OCI-LY3 (cell line): ENCODE measurements at regions not wholly inside any gene's neighbourhood (a gene's known extent, or its start where the extent isn't known, plus 50 kb on each side); places are given as distances from the start of the nearest gene placed in this dataset.

Experiments used
- H2AFZ ChIP-seq: fragments of 200-600, 300-600 bp; shearing (Covaris generic); 2 replicates; pipeline ENCODE4 v1.6.0; 2014; ENCODE audit warnings: antibody characterized with exemption, low read depth, low read length
- H3K27ac ChIP-seq: fragments of 200-600, 300-600 bp; sonication (generic); 2 replicates; pipeline ENCODE4 v1.5.1; 2014; ENCODE audit warnings: mild to moderate bottlenecking, low read length, moderate library complexity, mixed read lengths
- H3K27me3 ChIP-seq: fragments of 200-600, 300-600 bp; sonication (generic); 2 replicates; pipeline ENCODE4 v1.6.1; 2014; ENCODE audit warnings: low read depth, low read length, mixed read lengths
- H3K36me3 ChIP-seq: fragments of 200-600, 300-600 bp; sonication (generic); replicated peaks from 2 replicates; pipeline ENCODE3; 2014; ENCODE audit warnings: low read depth, low read length, mixed read lengths
- H3K4me1 ChIP-seq: fragments of 300-600, 200-600 bp; sonication (generic); 2 replicates; pipeline ENCODE4 v1.6.1; 2014; ENCODE audit warnings: low read length, mixed read lengths
- H3K4me2 ChIP-seq: fragments of 200-600, 300-600 bp; sonication (generic); 2 replicates; pipeline ENCODE4 v1.6.1; 2014; ENCODE audit warnings: low read length, mixed read lengths
- H3K4me3 ChIP-seq: fragments of 300-600, 200-600 bp; sonication (generic); 2 replicates; pipeline ENCODE4 v1.5.1; 2014; ENCODE audit warnings: antibody characterized with exemption, mild to moderate bottlenecking, low read length, moderate library complexity
- H3K79me2 ChIP-seq: fragments of 300-600, 200-600 bp; shearing (Covaris generic); 2 replicates; pipeline ENCODE4 v1.6.1; 2014; ENCODE audit warnings: mild to moderate bottlenecking, low read length, mixed read lengths
- H3K9ac ChIP-seq: fragments of 300-600, 200-600 bp; shearing (Covaris generic); 2 replicates; pipeline ENCODE4 v1.6.0; 2014; ENCODE audit warnings: mild to moderate bottlenecking, low read length, moderate library complexity
- H3K9me3 ChIP-seq: fragments of 200-600, 300-600 bp; shearing (Covaris generic); 2 replicates; pipeline ENCODE4 v1.6.1; 2014; ENCODE audit warnings: low read length, mixed read lengths; ENCODE audit not compliant: insufficient read depth
- H4K20me1 ChIP-seq: fragments of 200-600, 300-600 bp; sonication (generic); 2 replicates; pipeline ENCODE4 v1.6.1; 2016; ENCODE audit warnings: low read length, mixed read lengths; ENCODE audit not compliant: insufficient read depth
- CTCF ChIP-seq: fragments of 200-600, 300-600 bp; sonication (generic); IDR thresholded peaks from 2 replicates; pipeline ENCODE4 v1.5.1; 2014; ENCODE audit warnings: antibody characterized with exemption, low read length, low read depth
- EZH2phosphoT487 ChIP-seq: fragments of 200-600 bp; shearing (Covaris generic); IDR thresholded peaks from 2 replicates; pipeline ENCODE4 v1.6.1; 2018; ENCODE audit warnings: antibody characterized with exemption, mixed run types, low read depth

GRCh38 chr18:39460136-39460535 lies 1894.5 kb upstream of the CELF4 start:
- Histone ChIP-seq H3K4me3 (no peak overlapping the region), H3K36me3 (no peaks in the 10 kb centered on the region), H2AFZ (no peak overlapping the region), H4K20me1 (no peaks in the 10 kb centered on the region), H3K79me2 (no peaks in the 10 kb centered on the region), H3K27ac (no peak overlapping the region), H3K27me3 (no peaks in the 10 kb centered on the region), H3K4me1 (no peaks in the 10 kb centered on the region), H3K9ac (no peak overlapping the region), H3K4me2 (no peak overlapping the region), H3K9me3 (no peaks in the 10 kb centered on the region)
- no peak for TF ChIP-seq EZH2phosphoT487

GRCh38 chr18:39455285-39455684 lies 1889.7 kb upstream of the CELF4 start:
- TF ChIP-seq EZH2phosphoT487: no peak
- TF ChIP-seq CTCF: no peak
- Histone ChIP-seq H3K4me3 (no peak overlapping the region), H3K4me2 (no peak overlapping the region), H2AFZ (no peak overlapping the region), H4K20me1 (no peaks in the 10 kb centered on the region), H3K27me3 (no peaks in the 10 kb centered on the region), H3K9ac (no peak overlapping the region), H3K36me3 (no peaks in the 10 kb centered on the region), H3K9me3 (no peaks in the 10 kb centered on the region), H3K4me1 (no peaks in the 10 kb centered on the region), H3K79me2 (no peaks in the 10 kb centered on the region), H3K27ac (no peak overlapping the region)

- Histone ChIP-seq H3K36me3 (no peaks in the 10 kb centered on the region), H3K9ac (no peak overlapping the region), H3K27ac (no peak overlapping the region), H3K4me1 (no peaks in the 10 kb centered on the region), H2AFZ (no peak overlapping the region), H3K4me3 (no peak overlapping the region), H3K4me2 (no peak overlapping the region), H3K27me3 (no peaks in the 10 kb centered on the region), H4K20me1 (no peaks in the 10 kb centered on the region), H3K79me2 (no peaks in the 10 kb centered on the region), H3K9me3 (no peaks in the 10 kb centered on the region)
- no peak for TF ChIP-seq CTCF
Measured at GRCh38 chr18:39454866-39455265, 1889.3 kb upstream of the CELF4 start.

GRCh38 chr18:39453882-39454281 lies 1888.3 kb upstream of the CELF4 start:
- TF ChIP-seq EZH2phosphoT487 (no peak), CTCF (no peak)
- H3K4me1 ChIP-seq: no peaks in the 10 kb centered on the region
- H3K79me2 ChIP-seq: no peaks in the 10 kb centered on the region
- H3K9ac ChIP-seq: no peak overlapping the region
- H3K4me3 ChIP-seq: no peak overlapping the region
- H4K20me1 ChIP-seq: no peaks in the 10 kb centered on the region
- H3K36me3 ChIP-seq: no peaks in the 10 kb centered on the region
- H3K27ac ChIP-seq: no peak overlapping the region
- no peak overlapping the region for H2AFZ ChIP-seq
- no peak overlapping the region for H3K4me2 ChIP-seq
- H3K9me3 ChIP-seq: no peaks in the 10 kb centered on the region
- no peaks in the 10 kb centered on the region for H3K27me3 ChIP-seq

- Histone ChIP-seq H3K4me1 (no peaks in the 10 kb centered on the region), H3K9ac (no peak overlapping the region), H2AFZ (no peak overlapping the region), H3K27me3 (no peaks in the 10 kb centered on the region), H3K4me2 (no peak overlapping the region), H3K9me3 (no peaks in the 10 kb centered on the region), H3K4me3 (no peak overlapping the region), H3K27ac (no peak overlapping the region), H4K20me1 (no peaks in the 10 kb centered on the region), H3K79me2 (no peaks in the 10 kb centered on the region), H3K36me3 (no peaks in the 10 kb centered on the region)
- TF ChIP-seq EZH2phosphoT487 (no peak), CTCF (no peak)
Measured at GRCh38 chr18:39453356-39453755, 1887.8 kb upstream of the CELF4 start.
